ENCODE measurements at regions not wholly inside any gene's neighbourhood (a gene's known extent, or its start where the extent isn't known, plus 50 kb on each side); places are given as distances from the start of the nearest gene placed in this dataset.

DNA sequence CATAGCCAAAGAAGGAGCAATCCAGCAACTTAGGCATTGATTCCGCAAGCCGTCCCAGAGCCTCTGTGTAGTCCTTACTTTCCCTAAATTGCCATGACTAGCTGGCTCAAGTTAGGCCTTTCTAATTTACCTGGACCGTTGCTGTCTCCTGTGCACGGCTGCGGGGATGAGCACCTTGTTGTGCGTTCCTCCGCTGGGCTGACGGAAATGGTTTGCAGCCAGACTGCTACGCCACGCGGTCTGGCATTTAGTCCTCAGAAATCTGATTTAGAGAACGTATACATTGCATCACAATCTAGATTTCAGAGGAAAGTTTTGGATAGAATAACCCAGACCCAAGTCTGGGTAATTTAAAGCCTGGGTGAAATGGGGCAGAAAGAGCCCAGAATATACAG is 133.2 kb upstream of the ARHGAP5 start:
- no peak for DNase-seq (ENCODE audit: low spot score)

DNA sequence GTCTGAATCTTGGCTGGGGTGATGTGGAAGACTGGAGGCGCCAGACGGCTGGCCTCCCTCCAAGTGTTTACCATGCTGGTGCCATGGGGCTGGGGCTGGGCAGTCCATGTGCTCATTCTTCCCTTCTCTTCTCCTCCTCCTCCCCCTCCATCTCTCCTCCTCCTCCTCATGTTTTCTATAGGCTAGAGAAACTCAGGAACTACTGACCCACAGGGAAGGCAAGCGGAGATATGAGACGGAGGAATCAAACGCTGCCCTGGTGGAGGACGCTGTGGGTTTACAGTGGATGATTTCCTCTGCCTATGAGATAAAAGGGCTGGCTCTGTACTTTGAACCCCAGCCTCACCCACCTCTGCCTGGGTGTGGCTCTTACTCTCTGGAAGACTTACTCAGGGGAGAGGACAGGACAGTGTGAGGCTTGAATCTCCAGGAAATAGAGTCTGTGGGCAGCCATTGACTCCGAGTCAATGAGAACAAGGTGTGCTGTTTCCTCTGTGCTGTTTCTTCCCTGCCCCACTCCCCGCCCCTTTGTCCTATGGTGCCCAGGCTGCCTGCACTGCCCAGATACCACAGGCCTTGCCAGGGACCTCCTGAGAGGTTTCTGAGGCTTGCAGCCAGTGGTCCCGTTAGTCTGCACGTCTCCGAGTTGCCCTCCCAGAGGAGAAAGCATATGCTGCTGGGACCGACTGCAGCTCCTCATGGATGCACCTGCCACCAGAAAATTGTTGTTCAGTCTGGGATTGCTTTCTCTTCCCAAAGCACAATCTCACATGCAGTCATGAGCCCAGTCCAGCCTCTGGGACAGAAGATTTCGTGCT is 132.6 kb upstream of the ARHGAP5 start:
- DNase-seq (ENCODE audit: low spot score): peak; percentile 7

DNA sequence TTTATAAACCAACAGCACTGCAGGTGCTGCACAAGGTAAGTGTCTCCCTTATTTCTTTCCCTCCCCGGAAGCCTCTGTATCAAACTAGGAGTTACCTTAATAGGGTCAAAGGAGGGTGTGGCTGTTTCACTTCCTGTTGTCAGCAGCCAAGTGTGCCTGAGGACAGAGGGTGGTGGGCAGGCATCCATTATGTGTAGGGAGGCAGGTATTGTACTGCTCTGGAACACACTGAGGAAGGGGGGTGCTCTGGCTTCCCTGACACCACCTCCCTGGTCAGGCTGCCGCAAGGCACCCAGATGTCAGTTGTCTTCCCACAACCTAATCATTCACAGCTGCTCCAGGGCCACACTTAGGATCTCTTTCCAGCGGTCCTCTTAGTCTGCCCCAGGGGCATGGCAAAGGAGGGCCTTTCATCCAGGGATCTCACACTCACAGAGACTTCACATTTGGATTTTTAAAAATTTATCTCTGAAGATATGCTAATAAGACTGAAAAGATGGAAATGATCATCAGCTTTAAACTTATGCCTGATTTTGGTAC is 132.0 kb upstream of the ARHGAP5 start:
- DNase-seq (ENCODE audit: low spot score): peak; percentile 27

DNA sequence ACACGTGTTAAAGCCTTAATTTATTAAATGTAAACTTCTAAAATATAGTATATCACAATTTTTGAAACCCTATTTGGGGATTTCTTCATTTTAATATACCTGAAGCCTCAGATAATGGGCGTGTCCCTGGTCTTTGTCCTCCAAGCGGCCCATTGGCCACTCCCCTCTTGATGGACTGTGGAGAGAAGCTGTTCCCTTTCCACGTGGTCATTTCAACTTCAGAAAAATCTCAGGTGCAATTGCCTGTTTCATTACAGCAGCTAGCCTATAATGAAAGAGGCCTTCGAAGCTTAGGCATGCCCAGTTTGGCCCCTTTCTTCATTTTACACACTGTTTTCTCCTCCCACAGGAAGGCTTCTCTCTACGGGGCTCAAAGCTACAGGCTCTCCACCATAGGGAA is 131.4 kb upstream of the ARHGAP5 start:
- no peak for DNase-seq (ENCODE audit: low spot score)

DNA sequence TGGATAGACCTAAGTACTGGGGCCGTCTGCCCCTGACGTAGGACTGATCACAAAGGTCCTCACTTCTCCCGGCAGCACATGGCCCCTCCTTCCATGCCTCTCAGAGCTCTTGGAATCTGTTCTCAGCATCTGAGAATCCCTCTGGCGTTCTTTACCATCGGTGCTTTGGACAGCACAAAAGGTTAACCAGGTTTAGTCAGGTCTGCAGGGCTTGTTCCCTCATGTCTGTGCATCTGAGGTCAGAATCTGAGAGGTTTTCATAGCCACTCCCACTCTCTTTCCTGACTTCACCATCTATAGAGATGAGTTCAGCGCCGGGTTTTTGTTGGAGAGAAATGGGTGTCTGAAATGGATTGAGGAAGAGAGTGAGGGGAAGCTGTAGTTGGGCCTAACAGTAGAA is 130.0 kb upstream of the ARHGAP5 start:
- no peak for DNase-seq (ENCODE audit: low spot score)

DNA sequence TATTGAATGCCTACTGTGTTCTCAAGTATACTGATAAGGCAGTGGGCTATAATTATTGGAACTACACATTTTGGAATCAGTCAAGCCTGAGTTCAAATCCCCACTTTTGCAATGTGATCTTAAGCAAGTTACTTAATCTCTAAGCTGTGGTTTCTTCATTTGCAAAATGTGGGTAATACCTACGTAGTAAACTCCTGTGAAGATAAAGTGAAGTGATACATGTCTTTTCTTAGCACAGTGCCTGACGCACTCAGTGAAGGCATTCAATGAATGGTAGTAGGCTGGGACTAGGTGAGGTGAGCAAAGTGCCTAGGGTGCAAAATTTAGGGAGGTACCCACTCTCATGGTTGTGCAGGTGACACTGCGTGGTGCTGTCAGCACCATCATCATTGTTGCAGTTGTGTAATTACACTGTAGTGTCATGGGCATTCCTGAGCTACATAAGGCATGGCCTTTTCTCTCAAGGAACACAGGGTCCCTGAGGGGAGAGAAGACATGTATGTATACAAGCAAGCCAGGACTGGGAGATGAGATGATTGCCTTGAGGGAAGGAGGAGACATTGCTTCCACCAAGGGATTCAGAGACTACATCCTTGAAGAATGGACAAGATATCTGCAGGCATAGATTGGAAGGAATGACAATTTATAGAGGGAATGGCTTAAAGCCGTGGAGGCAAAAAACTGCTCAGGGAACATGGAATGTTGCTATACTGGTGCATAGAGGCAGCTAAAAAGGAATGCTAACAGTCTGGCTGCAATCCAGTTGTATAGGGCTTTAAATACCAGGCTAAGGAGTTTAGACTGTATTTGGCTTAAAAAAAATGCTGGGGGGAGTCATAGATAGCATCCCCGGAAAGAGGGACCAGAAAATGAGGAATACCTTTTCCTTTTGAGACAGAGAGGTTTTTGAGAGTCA is 129.2 kb upstream of the ARHGAP5 start:
- DNase-seq (ENCODE audit: low spot score): no peak

DNA sequence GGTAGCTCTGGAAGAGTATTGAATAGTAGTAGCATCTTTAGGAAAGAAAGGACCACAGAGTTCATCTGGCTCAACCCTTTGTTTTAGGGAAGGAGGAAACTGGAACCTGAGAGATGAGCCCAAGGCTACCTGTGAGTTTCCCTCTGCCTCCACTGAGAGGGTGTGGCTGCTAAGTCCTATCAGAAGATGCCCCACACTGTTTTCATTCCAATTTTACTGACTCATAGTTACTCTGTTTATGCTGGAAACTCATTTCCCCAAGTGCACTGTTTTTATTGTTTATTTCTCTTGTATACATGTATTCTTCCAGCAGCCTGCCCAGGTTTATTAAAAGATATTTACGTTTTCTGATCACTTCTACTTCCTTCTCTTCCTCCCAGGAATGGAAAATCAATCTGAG is 127.4 kb upstream of the ARHGAP5 start:
- DNase-seq (ENCODE audit: low spot score): no peak

DNA sequence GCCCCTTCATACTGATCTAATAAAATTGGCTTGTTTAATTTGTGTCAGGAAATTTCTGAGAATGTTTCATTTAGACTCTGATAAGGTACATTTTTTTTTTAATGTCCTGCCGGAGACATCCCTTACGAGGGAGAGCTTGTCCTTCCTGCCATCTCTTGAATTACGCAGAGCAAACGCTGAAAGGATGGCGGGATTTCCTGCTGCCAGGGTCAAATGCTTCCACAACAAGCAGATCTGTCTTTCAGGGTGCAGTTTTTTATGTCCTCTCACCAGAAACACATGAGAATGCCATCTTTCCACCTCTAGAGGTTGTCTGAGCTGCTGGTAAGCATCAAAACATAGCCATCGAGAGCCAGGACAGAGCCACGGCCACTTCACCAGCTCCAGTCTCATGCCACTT is 126.8 kb upstream of the ARHGAP5 start:
- DNase-seq (ENCODE audit: low spot score): no peak

DNA sequence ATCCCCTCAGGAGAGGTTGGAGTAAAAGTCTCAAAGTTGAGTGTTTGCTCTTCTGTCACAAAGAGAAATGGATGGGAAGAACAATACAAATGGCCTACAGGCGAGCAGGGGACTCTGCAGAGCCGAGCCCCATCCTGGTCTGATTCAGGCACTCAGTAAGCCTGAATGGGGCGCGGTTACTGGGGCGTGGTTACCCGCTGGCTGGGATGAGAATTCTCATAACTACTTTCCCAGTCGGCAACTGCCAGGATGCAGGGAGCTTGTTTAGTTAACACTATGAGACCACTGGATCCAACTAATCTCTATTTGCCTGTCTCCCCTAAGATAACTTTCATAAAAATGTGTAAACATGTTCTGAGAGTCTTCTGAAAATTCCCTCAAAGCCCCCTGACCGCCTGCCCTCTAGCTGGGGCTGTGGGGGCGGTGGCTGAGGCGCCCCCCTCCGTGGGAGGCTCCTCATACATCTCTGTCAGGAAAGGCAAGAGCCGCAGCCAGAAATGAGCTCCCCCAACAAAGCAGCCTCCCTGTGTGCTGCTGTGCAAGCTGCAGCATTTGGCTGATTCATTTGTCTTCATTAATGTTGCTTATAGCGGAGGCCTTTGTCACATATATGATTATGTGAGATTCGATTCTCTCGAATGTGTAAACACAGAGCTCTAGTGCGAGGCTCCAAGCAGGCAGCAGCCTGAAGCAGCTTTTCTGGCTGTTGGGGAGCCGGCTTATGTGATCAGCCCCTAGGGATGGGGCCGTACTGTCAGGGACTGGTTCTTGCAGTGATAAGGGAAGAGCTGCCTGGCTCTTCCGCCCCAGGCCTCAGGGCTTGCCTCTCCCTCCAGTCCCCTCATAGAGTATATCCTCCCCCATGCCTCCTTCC is 126.1 kb upstream of the ARHGAP5 start:
- no peak for DNase-seq (ENCODE audit: low spot score)

DNA sequence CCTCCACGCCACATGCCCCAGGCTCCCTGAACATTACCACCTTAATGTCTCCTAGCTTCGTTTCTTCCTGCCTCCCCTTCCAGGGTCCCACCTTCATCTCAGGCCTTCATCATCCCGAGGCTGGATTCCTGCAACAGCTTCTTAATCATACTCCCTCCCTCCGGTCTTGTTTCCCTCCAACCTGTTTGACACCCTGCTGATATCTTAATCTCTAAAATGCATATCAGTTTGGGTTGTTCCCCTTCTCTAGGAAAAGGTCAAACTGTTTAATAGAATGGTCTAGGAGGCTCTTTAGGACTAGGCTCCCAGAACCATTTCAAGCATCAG is 125.5 kb upstream of the ARHGAP5 start:
- DNase-seq (ENCODE audit: low spot score): no peak

DNA sequence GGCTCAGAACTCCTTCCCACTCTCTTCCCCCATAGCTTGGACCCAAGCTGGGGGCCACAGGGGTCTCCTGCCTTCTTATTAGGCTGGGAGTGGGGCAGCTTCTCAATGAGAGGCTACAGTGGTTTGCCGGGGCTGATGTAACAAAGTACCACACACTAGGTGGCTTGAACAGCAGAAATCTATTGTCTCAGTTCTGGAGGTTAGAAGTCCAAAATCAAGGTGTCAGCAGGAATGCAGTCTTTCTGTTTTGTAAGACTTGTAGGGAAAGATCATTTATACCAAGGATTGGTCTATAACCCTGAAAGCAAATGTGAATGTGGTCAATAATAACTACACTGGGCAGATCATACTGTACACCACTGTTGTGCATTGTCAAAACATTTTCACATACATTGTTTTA is 124.5 kb upstream of the ARHGAP5 start:
- no peak for DNase-seq (ENCODE audit: low spot score)

DNA sequence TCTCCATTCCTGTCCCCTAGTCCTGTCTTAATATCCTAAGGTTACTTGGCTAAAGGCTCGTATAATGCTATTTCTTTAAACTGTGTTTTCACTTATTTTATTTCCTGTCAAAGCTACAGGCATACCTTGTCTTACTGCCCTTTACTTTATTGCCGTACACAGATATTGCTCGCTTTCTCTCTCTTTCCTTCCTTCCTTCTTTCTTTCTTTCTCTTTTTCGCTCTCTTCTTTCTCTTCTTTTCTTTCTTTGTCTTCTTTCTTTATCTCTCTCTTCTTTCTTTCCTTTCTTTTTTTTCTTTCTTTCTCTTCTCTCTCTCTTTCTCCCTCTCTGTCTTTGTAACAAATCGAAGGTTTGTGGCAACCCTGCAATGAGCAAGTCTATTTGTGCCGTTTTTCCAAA is 123.9 kb upstream of the ARHGAP5 start:
- no peak for DNase-seq (ENCODE audit: low spot score)

DNA sequence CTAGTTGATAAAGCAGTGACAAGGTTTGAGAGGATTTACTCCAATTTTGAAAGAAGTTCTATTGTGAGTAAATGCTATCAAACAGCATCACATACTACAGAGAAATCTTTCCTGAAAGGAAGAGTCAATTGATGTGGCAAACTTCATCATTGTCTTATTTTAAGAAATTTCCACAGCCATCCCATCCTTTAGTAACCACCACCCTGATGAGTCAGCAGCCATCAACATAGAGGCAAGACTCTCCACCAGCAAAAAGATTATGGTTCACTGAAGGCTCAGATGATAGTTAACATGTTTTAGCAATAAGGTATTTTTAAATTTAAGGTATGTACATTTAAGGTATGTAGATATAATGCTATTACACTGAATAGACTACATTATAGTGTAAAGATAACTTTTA is 122.1 kb upstream of the ARHGAP5 start:
- DNase-seq (ENCODE audit: low spot score): no peak

DNA sequence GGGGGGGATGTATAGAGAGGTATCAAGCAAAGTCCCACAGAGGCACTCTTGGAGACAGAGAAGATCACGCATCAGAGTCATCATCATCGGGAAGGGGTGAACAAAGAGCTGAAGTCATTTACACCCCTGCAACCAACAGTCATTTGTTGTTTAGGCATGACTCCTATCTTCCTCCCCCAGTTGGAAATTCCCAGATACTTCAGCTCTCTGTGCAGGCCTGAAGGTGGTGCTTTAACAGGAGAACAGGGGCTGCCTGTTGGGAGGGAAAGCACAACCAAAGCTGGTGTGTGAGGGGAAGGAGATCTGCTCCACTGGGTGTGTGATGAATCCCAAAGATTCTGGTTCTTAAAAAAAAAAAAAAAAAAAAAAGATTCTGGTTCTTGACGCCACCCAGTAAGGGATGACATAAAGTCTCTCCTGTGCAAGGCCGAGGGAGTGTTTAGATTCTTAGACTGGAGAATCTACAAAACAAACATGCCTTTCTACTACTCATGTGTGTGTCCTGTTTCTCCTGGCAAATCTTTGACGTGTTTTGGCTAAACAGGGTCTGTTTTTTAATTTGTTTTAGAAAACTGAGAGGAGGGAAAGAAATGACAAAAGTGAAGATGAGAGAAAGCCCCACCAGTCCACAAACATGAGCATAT is 121.0 kb upstream of the ARHGAP5 start:
- no peak for DNase-seq (ENCODE audit: low spot score)

DNA sequence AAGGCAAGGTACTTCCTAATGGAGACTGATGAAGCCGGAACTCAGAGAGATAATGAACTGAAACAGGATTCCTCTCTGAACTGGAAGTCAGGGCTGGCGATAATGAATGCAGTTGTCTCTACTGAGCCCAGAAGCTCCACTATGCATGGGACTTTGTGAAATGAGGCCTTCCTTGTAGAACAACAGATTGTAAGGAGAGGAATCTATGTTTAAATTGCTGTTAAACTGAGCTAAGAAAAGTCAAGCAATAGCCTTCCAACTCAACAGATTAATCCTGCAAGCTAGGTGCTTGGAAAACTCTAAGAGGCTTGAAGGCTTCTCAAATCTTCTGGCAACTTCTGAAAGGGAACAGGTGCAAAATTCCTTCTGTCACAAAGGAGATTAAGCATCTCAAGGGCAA is 119.5 kb upstream of the ARHGAP5 start:
- DNase-seq (ENCODE audit: low spot score): no peak

DNA sequence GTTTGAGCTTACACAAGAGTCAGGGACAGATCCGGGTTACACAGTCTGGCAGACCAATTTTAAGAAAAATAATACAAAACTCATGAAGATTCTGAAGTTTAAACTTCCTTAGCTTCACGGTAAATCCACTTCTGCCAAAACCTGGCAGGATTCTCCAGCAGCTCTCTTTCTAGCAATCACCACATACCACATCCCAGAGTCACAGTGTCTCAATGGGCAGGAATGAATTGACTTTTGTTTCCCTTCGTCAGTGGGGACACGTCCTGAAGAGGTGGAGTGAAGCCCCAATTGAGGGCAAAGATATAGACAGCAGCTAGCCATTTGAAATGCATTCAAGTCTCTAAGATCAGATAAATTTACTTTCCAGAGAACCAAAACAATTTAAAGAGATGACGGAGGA is 117.1 kb upstream of the ARHGAP5 start:
- no peak for DNase-seq (ENCODE audit: low spot score)

DNA sequence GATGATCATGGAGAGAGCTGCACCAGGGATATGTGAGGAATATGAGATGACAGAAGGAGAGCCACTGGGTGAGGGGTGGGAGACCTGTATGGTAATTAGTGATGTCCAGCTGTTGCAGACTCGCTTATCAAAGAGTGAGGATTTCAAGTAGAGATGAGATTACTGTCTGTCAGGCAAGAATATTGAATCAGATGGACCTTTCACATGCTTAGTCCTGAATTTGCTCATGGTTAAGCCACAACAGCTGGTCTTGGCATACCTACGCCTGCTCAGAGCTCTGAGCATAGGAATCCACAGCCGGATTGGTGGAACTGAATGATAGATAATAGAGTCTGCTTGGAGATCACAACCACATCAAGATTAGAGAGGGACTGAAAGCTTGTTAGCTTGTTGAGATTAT is 115.2 kb upstream of the ARHGAP5 start:
- no peak for DNase-seq (ENCODE audit: low spot score)

DNA sequence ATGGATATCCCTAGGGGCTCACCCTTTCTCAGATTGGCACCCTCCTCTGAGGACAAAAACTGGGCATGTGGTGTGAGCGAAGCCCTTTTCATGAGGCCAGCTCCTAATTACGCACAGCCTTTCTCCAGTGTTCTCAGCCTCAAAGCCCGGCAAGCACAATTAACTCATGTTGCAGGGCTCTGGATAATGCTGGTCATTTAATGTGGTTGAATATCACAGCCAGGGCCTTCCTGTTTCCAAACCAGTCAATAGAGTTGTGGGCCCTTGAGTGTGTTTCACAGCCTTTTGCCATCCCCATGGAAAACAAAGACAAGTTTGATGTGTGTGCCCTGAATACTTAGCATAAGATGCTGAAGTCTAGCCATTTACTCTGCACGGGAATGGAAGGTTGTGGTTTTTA is 114.2 kb upstream of the ARHGAP5 start:
- no peak for DNase-seq (ENCODE audit: low spot score)

DNA sequence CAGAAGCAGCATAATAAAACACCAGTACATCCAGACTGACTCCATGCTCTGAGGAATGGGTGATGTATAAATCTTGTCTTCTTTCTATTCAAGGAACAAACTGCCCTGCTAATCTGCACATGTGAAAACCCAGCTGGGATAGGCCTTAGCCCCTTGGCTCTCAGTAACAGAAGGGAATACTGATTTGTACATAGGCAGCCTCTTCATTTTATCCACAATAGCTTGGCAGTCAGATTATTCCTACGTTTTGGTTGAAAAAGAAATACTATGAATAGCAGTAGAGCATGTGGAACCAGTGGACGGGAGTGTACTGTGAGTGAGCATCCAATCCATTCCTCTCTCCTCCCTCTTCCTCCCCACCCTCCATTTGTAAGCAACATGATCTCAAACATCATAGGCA is 113.5 kb upstream of the ARHGAP5 start:
- no peak for DNase-seq (ENCODE audit: low spot score)

DNA sequence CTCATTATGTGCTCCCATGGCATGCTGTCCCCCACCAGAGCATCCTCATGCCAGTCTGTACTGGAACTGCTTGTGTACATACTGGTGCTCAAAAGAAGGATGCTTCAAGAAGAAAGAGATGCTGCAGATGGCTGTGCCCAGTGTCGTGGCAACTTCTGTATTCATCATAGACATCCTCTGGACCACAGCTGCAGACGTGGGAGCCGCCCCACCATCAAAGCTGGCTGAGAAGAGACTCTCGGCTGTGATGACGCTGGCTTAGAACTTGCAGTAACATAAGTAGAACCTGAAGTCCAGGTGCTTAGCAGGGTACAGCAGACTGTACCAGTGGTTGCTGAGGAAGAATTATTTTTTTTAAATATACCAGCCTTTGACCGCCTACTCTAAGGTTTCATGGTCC is 112.6 kb upstream of the ARHGAP5 start:
- DNase-seq (ENCODE audit: low spot score): no peak

DNA sequence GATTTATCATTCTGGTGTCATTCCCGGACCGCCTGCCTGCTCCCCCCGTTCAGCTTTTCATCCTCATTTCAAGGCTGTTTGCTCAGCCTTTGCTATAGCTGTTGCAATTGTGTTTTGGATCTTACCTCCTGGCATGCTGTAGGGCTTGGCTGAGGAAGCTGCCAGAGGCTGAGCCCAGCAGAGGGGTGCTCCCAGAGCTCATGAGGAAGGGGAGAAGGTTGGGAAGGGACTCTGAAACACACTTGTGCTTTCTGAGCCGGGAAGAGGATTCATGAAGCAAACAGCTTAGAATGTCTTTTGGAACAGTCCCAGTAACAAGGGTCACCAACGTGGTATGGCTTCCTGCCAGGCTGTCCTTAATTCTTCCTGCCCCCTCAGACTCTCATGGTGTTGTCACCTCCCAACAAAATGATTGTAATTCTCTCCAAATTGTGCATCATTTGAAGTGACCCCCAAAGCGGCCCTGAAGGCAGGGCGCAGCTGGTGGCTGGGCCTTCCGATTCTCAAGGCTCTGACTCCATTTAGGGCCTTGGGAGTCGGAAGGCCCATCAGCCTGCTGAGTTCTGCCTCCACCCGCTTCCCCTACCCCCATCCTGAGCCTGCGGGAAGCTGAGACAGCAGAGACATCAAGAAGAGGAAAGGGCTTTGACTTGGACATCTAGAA is 111.9 kb upstream of the ARHGAP5 start:
- DNase-seq (ENCODE audit: low spot score): no peak
